MCF 10A (cell line): ENCODE measurements at regions not wholly inside any gene's neighbourhood (a gene's known extent, or its start where the extent isn't known, plus 50 kb on each side); places are given as distances from the start of the nearest gene placed in this dataset.

Experiments used
- BruUV-seq: library from RNA; stranded (reverse); fragments of 400-500 nt; replicated peaks from 2 replicates; lab custom pipeline; 2021; lab: Mats Ljungman, UMichigan
- CTCF ChIA-PET: fragments of 300-600 bp; sonication (Branson Sonifier 250); formaldehyde crosslinking; extraction: SDS; loops from one replicate; lab custom pipeline; 2021; ENCODE audit warnings: antibody characterized with exemption, inconsistent platforms; lab: Yijun Ruan, JAX
- POLR2A ChIA-PET: fragments of 300-600, 350-650 bp; sonication (Branson Sonifier 250); formaldehyde crosslinking; extraction: SDS; loops from one replicate; lab custom pipeline; 2020; ENCODE audit warnings: antibody characterized with exemption, inconsistent platforms; lab: Yijun Ruan, JAX
- DNase-seq: peaks from one replicate; pipeline ENCODE4 v3.0.0-alpha.2; 2018; ENCODE audit not compliant: unreplicated experiment
- H3K27ac Mint-ChIP-seq: one replicate; pipeline ENCODE4 v1.8.0; 2022; ENCODE audit warnings: mild to moderate bottlenecking, low read depth, mixed read lengths; ENCODE audit not compliant: unreplicated experiment
- H3K27me3 Mint-ChIP-seq: one replicate; pipeline ENCODE4 v1.8.0; 2022; ENCODE audit warnings: mixed read lengths; ENCODE audit not compliant: insufficient read depth, unreplicated experiment
- H3K36me3 Mint-ChIP-seq: one replicate; pipeline ENCODE4 v1.8.0; 2022; ENCODE audit warnings: mild to moderate bottlenecking, moderate library complexity, mixed read lengths; ENCODE audit not compliant: insufficient read depth, unreplicated experiment
- H3K4me1 Mint-ChIP-seq: one replicate; pipeline ENCODE4 v1.8.0; 2022; ENCODE audit warnings: mixed read lengths; ENCODE audit not compliant: insufficient read depth, unreplicated experiment
- H3K4me3 Mint-ChIP-seq: one replicate; pipeline ENCODE4 v1.8.0; 2022; ENCODE audit warnings: mild to moderate bottlenecking, moderate library complexity, mixed read lengths; ENCODE audit not compliant: unreplicated experiment
- H3K9me3 Mint-ChIP-seq: one replicate; pipeline ENCODE4 v1.8.0; 2022; ENCODE audit warnings: mixed read lengths; ENCODE audit not compliant: unreplicated experiment
- CTCF ChIP-seq: fragments of 200-600 bp; IDR thresholded peaks from one replicate; pipeline ENCODE4 v1.8.0; 2022; ENCODE audit warnings: antibody characterized with exemption, mild to moderate bottlenecking; ENCODE audit not compliant: unreplicated experiment
- intact Hi-C: fragments of 100-400 bp; cut with micrococcal nuclease; formaldehyde crosslinking; loops from 2 replicates; pipeline ENCODE4 v1.14.1; 2022

GRCh38 chr12:19959353-19959752 is 409.0 kb upstream of the PDE3A start:
- intact Hi-C loops: no loop called here
- no TSS peak for BruUV-seq
- Mint-ChIP-seq H3K36me3 (no peaks in the 10 kb centered on the region), H3K27ac (no peak overlapping the region), H3K9me3 (no peaks in the 10 kb centered on the region), H3K4me1 (no peaks in the 10 kb centered on the region), H3K27me3 (peaks cover 12% of the 10 kb centered on the region), H3K4me3 (no peak overlapping the region)
- no peak for DNase-seq
- ChIA-PET CTCF (no interaction called here), POLR2A (no interaction called here)
- TF ChIP-seq CTCF: no peak

GRCh38 chr12:19960527-19960926 is 407.8 kb upstream of the PDE3A start:
- H3K36me3 Mint-ChIP-seq: no peaks in the 10 kb centered on the region
- H3K27ac Mint-ChIP-seq: no peak overlapping the region
- H3K27me3 Mint-ChIP-seq: peaks cover 7% of the 10 kb centered on the region
- ChIA-PET CTCF (no interaction called here), POLR2A (no interaction called here)
- H3K9me3 Mint-ChIP-seq: no peaks in the 10 kb centered on the region
- no peak overlapping the region for H3K4me3 Mint-ChIP-seq
- intact Hi-C loops: no loop called here
- DNase-seq: no peak
- BruUV-seq: no TSS peak
- no peaks in the 10 kb centered on the region for H3K4me1 Mint-ChIP-seq
- TF ChIP-seq CTCF: no peak

- no peaks in the 10 kb centered on the region for H3K36me3 Mint-ChIP-seq
- BruUV-seq: no TSS peak
- no peaks in the 10 kb centered on the region for H3K9me3 Mint-ChIP-seq
- no peak overlapping the region for H3K4me3 Mint-ChIP-seq
- ChIA-PET POLR2A (no interaction called here), CTCF (interaction anchor here (1.8 kb wide), 1 partner anchor 20 kb away, joined by 3 read pairs; no protein-coding TSS in a partner anchor)
- intact Hi-C loops: no loop called here
- DNase-seq: no peak
- H3K27me3 Mint-ChIP-seq: peaks cover 7% of the 10 kb centered on the region
- TF ChIP-seq CTCF: no peak
- H3K27ac Mint-ChIP-seq: no peak overlapping the region
- H3K4me1 Mint-ChIP-seq: peaks cover 2% of the 10 kb centered on the region
Measured at GRCh38 chr12:19962192-19962591, 406.1 kb upstream of the PDE3A start.

- peaks cover 9% of the 10 kb centered on the region for H3K4me1 Mint-ChIP-seq
- CTCF ChIA-PET: interaction anchor here (1.8 kb wide), 1 partner anchor 22 kb away, joined by 3 read pairs; no protein-coding TSS in a partner anchor
Measured at GRCh38 chr12:19963972-19964371, 404.4 kb upstream of the PDE3A start.

More at GRCh38 chr12:19963972-19964371, 404.4 kb upstream of the PDE3A start:
- H3K36me3 Mint-ChIP-seq: no peaks in the 10 kb centered on the region
- H3K4me3 Mint-ChIP-seq: no peak overlapping the region
- intact Hi-C loops: no loop called here
- peaks cover 7% of the 10 kb centered on the region for H3K27me3 Mint-ChIP-seq
- POLR2A ChIA-PET: no interaction called here
- H3K27ac Mint-ChIP-seq: no peak overlapping the region
- no peaks in the 10 kb centered on the region for H3K9me3 Mint-ChIP-seq
- TF ChIP-seq CTCF: no peak
- no peak for DNase-seq
- no TSS peak for BruUV-seq
